Mammary epithelial cell (primary cell): ENCODE measurements at regions not wholly inside any gene's neighbourhood (a gene's known extent, or its start where the extent isn't known, plus 50 kb on each side); places are given as distances from the start of the nearest gene placed in this dataset.

ENCODE experiments used
- EZH2 ChIP-seq: IDR thresholded peaks from 2 replicates; pipeline ENCODE4 v1.6.1; 2012; ENCODE audit warnings: low read length, inconsistent platforms, borderline replicate concordance
- TF ChIP-seq, protein P1 (sequence below), 2 donors: IDR thresholded peaks in 1 of 2; conservative IDR thresholded peaks in 1 of 2; 2 replicates each; pipeline ENCODE4 v1.5.1; 2011 to 2012; ENCODE audit warnings: inconsistent platforms in 2 of 2, low read length in 2 of 2, mild to moderate bottlenecking in 2 of 2, control low read depth in 1 of 2, low read depth in 1 of 2; ENCODE audit not compliant: insufficient read depth in 1 of 2; ENCODE audit errors: extremely low read depth in 1 of 2

- TF ChIP-seq, protein P1, sequence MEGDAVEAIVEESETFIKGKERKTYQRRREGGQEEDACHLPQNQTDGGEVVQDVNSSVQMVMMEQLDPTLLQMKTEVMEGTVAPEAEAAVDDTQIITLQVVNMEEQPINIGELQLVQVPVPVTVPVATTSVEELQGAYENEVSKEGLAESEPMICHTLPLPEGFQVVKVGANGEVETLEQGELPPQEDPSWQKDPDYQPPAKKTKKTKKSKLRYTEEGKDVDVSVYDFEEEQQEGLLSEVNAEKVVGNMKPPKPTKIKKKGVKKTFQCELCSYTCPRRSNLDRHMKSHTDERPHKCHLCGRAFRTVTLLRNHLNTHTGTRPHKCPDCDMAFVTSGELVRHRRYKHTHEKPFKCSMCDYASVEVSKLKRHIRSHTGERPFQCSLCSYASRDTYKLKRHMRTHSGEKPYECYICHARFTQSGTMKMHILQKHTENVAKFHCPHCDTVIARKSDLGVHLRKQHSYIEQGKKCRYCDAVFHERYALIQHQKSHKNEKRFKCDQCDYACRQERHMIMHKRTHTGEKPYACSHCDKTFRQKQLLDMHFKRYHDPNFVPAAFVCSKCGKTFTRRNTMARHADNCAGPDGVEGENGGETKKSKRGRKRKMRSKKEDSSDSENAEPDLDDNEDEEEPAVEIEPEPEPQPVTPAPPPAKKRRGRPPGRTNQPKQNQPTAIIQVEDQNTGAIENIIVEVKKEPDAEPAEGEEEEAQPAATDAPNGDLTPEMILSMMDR (conservative IDR thresholded peaks at IDR 0.05 in 1 of 2, IDR thresholded peaks at IDR 0.05 in 1 of 2; ENCODE audit: extremely low read depth in 1 of 2, insufficient read depth in 1 of 2, low read depth in 1 of 2, low read length in 2 of 2) = no peak
- TF ChIP-seq EZH2 = no peak
Measured at GRCh38 chr6:71088166-71088565, 131.3 kb upstream of the B3GAT2 start.
